GM18511 (cell line): ENCODE measurements at regions not wholly inside any gene's neighbourhood (a gene's known extent, or its start where the extent isn't known, plus 50 kb on each side); places are given as distances from the start of the nearest gene placed in this dataset.

ENCODE experiments used
- ATAC-seq: cut with Tn5 transposase; IDR thresholded peaks from one replicate; pipeline ENCODE4 v1.9.1; 2021; ENCODE audit warnings: mild to moderate bottlenecking, moderate library complexity; ENCODE audit not compliant: unreplicated experiment

DNA sequence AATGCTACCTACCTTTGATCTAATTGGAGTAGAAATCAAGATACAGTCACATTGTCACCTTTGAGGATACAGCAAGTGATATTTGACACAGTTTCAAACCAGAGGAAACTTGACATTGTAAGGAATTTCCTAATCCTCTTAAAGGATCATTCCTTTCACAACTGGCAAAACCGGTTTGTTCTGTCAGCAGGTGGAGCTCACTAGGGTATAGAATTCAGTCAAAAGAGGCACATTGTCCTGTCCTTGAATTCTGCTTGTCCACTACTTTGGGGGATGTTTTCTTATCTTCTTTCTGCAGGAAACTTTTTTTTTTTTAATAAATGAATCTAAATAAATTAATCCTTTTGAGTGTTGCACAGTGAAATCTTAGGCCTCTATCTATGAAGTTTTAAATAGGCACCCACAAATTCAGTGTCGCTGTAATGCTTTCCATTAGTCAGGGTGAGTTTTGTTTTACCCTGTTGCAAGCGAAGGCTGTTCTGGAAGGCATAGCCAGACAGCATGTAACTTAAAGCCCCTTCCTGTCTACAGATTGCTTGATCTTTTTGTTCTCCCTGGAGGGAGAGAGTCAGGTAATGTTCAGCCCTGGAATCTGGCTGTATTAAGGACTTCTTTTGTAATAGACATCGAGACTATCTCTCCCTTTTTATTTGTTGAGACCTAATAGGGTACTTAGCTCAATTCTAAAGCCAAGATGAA, 285.0 kb upstream of the RGS6 start:
- ATAC-seq: no peak

DNA sequence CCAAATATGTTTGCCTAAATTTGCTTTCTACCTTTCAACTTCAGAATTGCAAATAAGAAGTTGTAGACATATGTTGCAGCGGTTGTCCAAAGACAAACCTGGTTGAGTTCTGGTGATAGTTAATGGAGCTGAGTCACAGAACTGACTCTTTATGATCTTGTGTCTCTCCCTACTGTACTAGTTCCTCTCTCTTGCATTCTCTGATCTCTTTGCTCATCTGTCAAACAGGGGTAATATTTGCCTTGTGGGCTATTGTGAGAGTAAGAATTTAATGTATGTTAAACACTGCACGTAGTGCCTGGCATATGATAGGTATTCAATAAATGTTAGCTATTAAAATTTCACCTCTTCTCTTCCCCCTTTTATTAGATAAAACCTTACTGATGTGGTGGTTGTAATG, 283.5 kb upstream of the RGS6 start:
- no peak for ATAC-seq

DNA sequence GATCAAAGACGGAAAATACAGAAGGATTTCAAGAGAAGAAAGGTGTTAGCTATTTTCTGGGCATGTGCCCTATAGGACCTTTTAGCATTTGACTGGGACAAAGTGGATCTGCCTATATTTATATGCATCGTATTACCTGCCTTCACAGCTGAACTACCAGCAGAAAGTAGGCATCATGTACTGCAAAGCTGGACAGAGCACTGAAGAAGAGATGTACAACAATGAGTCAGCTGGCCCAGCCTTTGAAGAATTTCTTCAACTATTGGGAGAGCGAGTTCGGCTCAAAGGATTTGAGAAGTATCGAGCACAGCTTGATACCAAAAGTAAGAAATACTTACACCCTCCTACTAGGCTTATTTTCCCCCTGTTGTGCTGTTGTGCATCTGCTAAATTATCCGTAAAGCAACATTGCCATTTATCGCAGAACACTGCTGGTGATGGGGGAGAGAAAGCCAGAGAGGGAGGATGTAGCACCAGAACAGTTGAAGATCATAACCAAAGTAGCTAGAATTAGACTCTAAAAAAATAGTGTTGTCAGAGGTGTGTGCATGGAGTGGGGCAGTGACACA, 282.0 kb upstream of the RGS6 start:
- ATAC-seq: no peak

DNA sequence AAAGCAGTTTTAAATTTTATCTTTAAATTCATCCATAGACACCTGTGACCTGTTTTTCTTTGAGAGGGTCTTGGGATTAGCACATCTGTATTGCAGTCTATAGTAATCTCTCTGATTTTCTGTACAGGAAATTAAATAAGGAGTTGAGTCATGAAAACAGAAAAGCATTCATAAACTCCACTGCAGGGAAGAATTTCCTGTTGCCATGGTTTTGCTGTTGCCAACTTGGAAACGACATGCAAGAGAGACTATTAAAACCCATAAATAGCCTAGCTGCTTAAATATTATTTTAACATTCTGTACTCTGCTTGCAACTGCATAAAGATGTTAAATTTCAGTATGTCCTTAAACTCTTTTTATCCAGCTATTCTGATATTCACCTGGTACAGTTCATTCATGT, 281.0 kb upstream of the RGS6 start:
- ATAC-seq: no peak

DNA sequence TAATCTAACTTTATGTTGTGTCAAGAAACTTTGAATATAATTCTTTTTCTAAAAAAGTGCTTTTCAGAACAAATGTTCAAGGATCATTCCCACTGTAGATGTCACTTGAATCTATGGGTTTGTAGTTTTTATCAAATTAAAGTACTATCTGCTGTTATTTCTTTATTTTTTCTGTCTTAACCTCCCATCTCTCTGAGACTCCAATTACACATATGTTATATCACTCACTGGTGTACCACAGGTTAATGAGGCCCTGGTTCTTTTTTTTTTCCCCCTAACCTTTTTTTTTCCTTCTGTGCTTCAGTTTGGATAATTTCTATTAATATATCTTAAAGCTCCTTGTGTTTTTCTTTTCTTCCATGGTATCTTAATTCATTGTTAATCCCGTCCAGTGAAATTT, 279.9 kb upstream of the RGS6 start:
- no peak for ATAC-seq

DNA sequence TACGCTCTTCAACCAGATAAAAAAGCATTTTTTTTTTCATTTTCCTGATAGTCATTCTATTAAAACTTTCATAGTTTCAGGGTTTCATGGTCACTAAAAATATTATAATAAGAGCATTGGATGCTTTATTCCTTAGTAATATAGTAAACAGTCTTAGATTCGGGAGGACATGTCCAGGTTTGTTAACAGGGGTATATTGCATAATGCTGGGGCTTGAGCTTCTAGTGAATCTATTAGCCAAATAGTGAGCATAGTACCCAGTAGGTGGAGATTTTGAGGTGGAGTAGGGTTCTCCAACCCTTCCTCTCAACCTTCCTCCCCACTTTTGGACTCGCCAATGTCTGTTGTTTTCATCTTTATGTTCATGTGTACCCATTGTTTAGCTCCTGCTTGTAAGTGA, 277.4 kb upstream of the RGS6 start:
- no peak for ATAC-seq

DNA sequence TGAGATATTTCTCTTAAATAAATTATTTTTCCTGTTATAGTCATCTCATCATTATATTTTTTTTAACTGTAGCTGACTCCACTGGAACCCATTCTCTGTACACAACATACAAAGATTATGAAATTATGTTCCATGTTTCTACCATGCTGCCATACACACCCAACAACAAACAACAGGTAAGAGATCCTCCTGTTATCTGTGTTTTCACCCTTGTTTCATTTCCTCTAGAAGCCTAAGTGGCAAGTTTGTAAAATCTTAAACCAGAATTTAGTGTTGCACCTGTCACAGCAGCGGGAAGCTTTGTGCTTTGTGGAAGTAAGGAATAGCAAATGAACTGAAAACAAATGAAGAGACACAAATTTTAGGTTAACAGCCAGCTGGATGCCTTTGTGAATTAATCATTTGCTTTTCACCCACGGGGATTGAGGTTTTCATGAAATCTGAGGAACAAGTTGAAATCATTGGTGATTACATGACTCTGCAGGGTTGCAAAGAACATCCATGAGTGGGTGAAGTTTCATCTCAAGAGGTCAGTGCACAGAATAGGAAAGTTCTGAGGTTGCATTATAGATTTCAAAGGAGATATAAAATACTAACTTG, 273.9 kb upstream of the RGS6 start:
- ATAC-seq: no peak

DNA sequence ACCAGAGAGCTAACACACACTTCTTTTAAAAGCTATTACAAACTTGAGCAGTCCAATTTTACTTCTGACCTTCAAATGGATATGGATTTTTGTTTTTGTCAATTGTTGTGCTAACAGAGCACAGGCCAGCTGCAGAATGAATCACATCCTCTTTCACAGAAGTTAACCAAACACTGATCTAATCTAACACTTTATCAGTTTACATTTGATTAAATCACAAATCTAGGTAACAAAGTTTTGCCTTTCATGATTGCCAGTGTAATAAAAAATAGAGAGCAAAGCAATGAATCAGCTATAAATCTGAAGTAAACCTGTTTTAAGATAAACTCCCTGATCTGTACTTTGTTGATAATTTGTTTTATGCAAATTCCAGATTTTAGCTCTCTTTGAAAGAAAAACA, 273.1 kb upstream of the RGS6 start:
- no peak for ATAC-seq

DNA sequence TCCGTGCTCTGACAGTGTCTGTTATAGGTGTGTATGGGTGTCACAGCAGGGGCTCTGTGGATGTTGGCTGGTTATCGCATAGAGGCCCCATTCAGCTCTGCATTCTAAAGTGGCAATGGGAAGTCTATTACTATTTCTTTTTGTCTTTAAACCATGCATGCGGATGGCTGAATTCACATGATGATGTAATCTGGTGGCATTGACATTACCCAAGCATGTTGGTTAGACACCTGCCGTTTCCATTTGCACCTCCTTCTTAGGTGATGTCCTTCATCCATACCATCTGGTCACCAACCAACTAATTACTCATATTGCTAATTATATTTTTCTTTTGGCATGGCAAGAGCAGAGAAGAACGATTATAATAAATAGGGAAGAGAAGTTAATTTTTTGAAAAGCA, 270.8 kb upstream of the RGS6 start:
- no peak for ATAC-seq

DNA sequence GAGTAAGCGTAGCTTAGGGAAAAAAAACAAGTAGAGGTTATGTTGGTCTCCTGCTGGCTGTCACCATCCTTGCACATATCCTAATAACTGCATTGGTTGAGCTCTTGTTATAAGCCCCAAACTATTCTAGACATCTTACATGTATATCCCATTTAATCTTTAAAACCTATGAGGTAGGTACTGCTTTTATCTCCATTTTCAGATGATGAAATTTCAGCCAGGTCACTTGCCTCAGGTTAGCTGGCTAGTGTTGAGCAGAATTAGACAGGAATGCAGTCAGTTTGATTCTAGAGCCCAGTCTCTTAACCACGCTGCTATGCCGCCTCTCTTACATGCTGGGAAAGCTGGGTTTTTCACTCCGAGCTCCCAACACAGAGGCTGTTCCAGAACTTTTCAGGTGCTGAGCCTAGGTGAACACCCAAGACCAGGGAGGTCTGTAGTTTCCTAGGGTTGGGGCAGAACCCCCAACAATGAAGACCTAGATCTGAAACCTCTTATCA, 269.9 kb upstream of the RGS6 start:
- no peak for ATAC-seq

DNA sequence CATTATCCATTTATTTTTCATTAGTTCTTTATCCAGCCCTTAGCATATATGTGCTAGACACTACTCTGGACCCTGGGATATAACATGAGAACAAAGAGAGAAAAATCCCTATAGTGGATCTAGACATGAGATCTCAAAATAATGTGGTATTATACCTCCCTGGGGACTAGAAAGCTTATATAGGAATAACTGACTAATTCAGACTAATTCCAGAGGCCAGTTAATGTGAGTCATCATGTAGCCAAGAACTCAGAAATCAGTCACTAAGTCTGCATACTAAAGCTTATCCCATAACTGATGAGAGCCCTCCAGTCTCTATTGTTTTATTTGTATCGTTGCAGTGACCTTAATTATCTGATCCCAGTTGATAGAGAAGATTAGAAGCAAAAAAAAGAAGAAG, 267.1 kb upstream of the RGS6 start:
- no peak for ATAC-seq

DNA sequence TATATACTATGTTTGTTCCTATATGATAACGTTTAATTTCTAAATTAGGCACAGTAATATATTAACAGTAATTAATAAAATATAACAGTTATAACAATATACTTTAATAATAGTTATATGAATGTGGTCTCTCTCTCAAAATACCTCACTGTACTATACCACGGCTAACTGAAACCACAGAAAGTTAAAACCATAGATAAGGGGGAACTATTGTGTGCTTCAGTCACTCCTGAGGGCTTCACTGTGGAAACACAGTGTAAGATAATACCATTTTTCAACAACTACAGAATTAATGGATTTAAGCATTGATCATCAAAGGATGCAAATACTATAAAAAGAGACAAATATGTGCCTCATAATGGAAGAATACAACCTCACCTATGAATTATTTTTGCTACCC, 266.4 kb upstream of the RGS6 start:
- ATAC-seq: no peak

DNA sequence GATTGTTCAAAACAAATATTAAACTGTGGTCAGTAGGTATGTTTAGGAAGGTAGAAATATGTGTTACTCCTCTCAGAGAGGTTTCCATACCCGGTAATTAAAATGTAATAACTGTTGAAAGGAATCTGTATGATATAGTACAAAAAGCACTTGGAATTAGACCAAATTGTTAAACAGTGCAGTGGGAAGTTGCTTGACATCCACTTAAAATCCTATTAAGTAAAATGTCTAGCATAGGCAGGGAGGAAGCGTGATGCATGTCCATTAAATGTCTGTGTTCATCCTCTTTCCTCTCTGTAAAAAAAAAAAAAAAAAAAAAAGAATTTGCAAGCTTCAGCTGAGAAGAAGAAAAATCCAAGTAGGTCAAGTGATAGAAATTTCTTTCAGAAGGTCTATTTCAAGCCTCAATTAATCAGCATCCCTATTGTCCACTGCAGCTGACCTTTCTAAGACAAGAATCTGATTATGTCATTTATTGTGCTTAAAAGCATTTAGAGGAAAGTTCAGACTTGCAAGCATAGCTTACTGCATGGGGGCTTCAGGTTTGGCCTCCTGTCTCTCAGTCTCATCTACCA, 265.6 kb upstream of the RGS6 start:
- ATAC-seq: no peak

DNA sequence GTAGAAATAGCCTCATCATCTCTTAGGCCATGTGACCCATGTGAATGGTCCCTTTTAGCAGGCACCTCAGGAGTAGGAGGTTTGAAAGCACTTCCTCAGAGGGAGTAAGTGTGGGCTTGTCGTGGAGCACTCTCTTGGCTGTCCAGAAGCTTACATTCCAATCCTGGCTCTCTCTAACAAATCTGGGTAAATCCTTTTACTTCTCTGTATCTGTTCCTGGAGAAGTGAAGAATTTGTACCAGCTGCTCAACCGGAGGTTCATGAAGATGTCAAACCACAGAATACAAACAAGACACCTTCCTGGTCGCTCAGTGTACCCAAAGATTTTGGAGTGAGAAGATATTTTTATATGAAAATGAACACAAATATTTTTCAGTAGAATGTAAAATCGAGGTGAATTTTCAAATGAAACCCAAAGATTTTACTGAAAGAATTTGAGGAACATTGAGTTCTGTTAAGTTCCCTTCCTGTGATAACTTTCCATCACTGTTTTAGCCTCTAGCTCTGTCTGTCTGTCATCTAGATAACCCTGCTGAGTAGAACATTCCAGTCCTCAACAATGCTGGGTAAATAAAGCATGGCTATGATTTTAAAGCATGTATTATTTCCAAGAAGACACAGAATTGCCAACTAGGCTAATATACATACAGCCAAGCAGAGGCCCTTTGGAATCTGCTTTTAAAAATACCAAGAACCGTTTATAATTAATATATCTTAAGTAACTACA, 263.9 kb upstream of the RGS6 start:
- no peak for ATAC-seq

DNA sequence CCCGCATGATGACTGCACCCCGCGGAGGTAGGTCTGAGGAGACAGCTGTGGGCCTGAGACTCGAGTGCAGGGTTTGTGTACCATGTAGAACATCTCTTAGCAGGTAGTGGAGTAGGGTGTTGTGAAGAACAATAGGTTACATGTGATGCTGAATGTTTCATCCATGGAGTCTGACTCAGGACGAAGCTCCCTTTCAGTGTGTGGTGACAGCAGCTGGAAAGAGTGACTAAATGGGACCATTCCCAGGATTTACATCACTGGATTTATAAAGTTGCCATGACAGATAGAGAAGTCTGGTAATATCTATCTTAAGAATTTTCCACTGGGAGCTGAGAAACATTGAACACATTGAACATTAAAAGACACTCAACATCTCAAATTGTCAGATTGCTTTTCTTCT, 259.6 kb upstream of the RGS6 start:
- no peak for ATAC-seq

DNA sequence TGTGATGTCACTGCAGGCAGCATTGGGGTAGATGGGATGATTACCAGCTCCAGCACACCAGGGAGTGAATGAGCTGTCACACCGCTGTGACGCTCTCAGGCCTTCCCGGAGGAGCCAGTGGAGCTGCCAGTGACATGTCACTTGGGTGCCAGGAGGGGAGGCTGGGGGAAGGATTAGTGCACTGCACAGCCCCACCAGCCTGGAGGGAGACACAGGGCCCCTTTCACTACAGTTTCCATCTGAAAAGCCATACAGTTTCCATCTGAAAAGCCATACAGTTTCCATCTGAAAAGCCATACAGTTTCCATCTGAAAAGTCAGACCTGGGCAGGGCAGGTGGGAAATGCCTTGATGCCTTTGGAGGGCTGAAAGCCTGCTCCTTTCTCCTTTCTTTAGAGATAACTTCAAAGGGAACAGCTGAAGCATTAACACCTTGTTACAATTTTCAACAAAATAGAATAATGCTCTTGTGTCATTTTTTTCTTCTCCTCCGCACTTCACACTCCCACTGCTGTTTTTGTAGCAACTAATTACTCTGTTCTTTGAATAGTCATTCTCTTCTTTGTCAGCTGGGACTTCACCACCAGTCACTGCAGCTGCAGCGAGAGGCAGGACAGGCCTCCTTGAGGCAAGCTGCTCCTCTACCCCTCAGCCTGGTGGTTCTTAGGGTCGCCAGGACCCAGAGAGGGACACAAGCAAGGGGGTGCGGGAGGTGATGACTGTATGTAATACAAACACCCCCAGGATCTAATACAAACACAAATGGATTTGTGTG, 256.9 kb upstream of the RGS6 start:
- ATAC-seq: no peak

DNA sequence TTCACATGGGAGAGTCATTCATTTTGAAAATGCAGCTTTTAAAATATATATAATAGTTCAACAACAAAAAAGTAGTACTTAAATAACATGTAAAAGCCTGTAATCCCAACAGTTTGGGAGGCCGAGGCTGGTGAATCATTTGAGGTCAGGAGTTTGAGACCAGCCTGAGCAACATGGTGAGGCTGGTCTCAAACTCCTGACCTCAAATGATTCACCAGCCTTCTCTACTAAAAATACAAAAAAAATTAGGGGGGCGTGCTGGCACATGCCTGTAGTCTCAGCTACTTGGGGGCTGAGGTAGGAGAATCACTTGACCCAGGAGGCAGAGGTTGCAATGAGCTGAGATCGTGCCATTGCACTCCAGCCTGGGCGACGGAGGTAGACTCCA, 256.3 kb upstream of the RGS6 start:
- no peak for ATAC-seq

DNA sequence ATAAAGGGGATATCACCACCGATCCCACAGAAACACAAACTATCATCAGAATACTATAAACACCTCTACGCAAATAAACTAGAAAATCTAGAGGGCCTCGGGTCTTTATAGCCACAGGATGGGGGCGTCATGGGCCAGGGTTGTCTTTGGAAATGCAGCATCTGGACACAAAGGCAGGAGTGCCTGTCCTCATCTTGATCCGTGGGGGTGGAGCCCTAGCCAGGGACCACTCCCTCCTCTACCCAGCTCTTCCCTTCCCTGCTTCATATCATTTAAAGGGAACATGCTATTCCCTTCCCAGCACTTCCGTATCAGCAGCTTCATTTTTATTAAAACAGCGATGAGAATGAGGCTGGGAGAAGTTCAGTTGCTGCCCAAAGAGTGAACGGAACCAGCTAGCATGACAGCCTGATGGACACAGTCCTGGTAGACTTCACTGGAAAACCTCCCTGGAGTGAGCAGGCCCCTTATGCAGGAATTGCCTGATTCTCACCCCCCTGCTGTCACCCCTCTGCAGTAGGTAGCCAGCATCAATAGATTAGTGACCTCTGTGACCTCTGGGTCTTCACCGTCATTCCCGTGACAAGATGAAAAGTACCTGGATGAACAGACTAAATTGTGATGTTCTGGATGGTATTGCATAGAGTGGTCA, 251.4 kb upstream of the RGS6 start:
- no peak for ATAC-seq

DNA sequence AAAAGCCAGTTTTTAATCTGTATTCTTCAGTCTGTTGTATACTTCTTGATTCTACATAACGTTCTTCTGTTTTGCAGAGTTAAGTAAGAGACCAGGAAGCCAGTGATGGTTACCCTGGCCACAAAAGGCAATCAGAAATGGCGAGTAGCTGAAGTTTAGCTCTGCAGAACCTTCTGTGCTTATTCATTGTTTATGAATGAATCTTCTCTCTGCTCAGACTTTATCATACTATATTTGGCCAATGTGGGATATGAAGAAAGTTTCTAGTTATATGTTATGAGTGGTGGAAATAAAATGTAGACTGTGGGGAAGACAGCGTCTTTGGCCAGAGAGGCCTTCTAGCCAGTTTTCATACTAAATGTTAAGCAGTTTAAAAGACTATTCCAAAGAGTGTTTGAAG, 249.9 kb upstream of the RGS6 start:
- ATAC-seq: no peak

DNA sequence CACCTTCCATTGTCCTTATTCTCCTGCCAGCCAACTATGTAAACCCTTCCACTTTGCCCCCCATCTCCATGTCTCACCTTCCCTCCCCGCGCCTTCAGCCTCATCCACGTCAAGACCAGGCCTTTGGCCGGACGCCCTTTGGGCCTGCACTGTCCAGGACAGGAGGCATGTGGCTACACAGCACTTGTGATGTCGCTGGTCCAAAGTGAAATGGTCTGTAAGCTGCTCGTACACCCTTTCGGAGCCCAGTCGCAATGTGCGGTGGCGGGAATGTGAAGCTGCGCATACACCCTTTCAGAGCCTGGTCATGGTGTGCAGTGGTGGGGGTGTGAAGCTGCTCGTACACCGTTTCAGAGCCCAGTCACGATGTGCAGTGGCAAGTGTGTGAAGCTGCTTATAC, 247.9 kb upstream of the RGS6 start:
- ATAC-seq: no peak
